ENCODE measurements at regions not wholly inside any gene's neighbourhood (a gene's known extent, or its start where the extent isn't known, plus 50 kb on each side); places are given as distances from the start of the nearest gene placed in this dataset.

DNA sequence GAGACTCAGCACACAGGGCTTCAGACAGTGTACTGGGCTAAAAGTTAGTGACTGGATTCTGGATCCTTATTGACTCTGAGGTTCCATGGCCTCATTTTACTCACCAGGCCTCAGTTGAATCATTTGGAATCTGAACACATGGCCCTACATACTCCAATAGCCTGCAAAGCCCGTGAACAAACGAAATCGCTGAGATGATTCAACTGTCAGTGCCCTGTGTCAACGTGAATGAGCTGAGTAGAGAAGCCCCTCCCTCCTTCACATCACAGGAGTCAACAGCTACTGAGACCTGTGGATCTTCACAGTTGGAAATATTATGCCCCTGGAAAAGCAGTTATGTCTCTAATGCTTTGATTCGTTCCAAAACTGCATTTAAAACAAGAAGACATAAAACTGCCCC, 429.3 kb downstream of the GADD45G start:
- H3K27ac ChIP-seq (ENCODE audit: low read depth, low read length), result no peak overlapping the region
- 81 to 86% (median 83%) methylated on average over 5 of the region's 5 CpGs for WGBS, 3 donors

DNA sequence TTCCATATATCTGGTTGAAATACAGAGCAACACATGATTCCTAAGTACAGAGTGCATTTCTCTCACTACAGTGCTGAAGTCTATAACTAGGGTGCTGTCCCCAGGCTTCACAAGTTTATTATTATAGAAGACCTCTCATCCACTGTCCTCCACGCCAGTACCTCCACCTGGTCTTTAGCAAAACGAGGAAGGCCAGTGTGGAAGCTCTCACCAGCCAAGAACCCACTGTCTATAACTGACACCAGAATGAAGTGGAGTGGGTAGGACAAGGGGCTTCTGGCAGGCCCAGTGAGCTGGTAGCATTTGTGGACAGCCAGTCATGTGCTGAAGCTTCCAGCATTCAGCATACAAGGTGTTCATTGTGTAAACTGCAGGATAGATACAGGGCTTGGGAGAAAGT, 430.7 kb downstream of the GADD45G start:
- 80 to 92% (median 81%) methylated on average over 2 of the region's 2 CpGs for WGBS, 3 donors
- no peak overlapping the region for H3K27ac ChIP-seq (ENCODE audit: low read depth, low read length)

DNA sequence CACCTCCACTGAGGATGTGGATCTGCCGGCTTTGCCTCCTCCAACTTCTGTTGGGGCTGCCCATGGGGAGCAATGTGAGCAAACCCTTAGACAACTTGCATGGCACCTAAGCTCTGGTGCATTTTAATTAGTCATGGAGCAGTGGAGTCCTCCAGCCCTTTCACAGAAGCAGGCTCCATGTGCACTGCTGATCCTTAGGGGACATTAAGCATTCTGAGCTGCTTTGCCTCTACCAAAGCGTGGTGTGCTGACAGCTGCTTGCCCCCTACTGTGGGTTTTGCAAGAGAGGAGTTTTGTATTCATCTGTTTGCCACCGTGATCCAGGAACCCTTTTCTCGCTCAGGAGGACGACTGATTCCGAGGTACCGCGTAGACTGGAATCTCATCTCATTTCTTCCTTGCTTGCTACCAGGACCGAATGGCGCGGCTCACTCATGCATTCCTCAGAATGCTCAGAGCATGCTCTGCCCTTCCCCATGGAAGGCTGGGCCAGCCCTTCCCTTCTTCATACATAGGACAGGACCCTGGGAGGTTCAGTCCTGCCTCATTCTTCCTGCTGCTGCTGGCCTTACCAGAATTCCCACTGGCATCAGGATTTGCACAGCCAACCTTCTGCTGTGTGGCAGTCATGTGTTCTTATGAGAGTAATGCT, 432.5 kb downstream of the GADD45G start:
- H3K27ac ChIP-seq (ENCODE audit: low read depth, low read length), result no peak overlapping the region
- 91 to 93% (median 92%) methylated on average over 11 of the region's 11 CpGs for WGBS, 3 donors

DNA sequence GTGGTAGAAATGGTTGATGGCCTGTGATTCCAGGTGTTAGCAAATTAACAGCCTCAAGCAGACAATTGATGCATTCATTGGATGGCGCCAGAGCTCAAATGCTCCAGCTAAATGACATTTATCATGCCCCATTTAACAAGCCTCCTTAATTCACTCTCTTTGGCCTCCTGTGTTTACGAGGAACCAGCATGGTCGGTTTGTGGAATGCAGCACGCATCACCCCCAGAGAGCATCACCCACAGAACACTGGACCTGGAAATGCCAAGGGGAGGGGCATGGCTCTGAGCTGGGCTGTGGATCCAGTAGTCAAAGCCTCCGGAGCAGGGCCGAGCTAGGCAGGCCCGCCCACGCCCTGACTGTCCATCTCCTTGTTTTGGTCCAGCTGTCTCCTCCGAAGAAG, 434.0 kb downstream of the GADD45G start:
- no peak overlapping the region for H3K27ac ChIP-seq (ENCODE audit: low read depth, low read length)
- 77 to 89% (median 82%) methylated on average over 9 of the region's 9 CpGs for WGBS, 3 donors

DNA sequence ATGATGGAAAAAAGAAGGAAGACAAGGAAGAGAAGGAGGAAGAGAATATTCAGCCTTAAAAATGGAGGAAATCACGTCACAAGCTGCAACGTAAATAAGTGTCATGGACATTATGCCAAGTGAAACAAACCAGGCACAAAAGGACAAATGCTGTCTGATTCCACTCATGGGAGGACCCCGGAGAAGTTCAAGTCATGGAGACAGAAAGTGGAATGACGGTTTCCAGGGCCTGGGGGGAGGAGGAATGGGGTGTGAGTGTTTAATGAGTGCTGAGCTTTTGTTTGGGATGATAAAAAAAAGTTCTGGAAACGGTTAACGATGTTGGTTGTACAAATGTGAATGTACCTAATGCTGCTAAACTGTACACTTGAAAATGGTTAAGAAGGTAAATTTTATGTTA, 439.5 kb downstream of the GADD45G start:
- WGBS, 3 donors, result 60 to 73% (median 64%) methylated on average over 6 of the region's 6 CpGs
- no peak overlapping the region for H3K27ac ChIP-seq (ENCODE audit: low read depth, low read length)

DNA sequence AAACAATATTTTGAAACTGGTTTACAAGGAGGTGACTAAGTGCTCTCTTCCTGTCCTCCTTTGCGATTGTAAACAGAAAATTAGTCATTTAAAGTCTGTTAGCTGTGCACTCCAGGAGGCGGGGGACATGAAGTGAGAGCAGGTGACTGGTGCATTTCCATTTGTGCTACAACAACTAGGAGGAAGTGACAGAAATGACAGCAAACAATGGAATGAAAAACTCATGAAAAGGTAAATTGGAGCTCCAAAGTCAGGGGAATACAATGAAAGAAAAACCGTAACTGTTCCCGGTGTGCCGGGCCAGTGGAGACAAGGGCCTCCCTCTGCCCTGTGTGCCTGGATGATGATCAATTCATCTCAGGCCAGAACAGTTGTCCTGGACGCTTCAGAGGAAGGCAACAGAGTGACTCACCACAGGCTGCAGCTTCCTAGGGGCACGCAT, 439.9 kb downstream of the GADD45G start:
- H3K27ac ChIP-seq (ENCODE audit: low read depth, low read length), result no peak overlapping the region
- 57 to 74% (median 63%) methylated on average over 7 of the region's 7 CpGs for WGBS, 3 donors

DNA sequence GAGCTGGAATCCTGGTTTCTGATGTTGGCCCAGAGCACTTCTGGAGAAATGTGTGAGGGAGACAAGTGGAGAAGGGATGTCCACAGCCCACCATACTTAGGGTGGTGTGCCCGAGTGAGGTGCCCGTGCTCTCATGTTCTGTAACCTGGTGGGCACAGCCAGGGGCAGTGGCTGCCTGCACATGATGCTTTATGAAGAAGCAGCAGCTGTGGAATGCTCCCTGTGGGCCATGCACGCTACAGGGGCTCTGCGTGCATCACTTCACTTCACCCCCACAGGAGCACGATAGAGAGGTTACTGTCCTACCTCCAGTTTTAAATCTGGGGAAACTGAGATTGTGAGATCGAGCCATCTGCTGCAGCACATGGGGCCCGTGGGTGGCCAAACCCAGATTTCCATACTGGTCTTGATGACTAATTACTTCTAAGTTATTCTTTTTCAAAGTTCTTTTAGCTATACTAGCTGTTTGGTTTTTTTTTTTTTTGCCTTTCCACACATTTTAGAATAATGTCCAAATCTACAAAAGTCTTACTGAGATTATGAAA, 441.6 kb downstream of the GADD45G start:
- H3K27ac ChIP-seq (ENCODE audit: low read depth, low read length), result no peak overlapping the region
- WGBS, 3 donors, result 86 to 91% (median 88%) methylated on average over 7 of the region's 7 CpGs

DNA sequence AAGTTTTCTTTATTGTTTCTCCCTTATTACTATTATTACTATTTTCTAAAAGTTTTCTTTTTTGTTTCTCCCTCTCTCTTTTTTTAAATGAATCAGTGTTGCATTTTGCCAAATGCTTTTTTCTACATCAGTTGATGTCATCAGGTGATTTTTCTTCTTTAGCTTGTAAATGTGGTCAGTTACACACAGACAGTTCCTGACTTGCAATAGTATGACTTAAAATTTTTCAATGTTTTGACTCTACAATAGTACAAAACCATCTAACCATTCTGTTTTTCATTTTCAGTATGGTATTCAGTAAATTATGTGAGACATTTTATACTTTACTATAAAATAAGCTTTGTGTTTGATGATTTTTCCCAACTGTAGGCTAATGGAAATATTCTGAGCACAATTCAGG, 443.0 kb downstream of the GADD45G start:
- H3K27ac ChIP-seq (ENCODE audit: low read depth, low read length), result no peak overlapping the region

DNA sequence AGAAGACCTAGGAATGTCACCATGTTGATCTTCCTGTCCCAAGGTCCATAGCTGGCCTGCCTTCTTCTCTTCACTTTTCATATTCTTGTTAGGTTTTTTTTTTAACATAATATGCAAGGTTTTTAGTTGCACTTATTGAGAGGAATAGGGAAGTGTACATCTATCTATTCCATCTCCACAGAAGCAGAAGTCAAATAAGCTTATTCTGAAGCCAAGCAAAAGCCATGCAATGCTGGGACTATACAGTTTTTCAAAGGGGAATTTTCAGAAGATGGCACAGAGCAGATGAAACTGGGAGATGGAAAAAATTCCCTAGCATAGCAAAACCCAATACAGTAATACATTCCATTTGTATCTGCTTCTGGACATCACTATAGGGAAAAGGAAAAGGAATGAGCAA, 447.6 kb downstream of the GADD45G start:
- H3K27ac ChIP-seq (ENCODE audit: low read depth, low read length), result no peak overlapping the region

DNA sequence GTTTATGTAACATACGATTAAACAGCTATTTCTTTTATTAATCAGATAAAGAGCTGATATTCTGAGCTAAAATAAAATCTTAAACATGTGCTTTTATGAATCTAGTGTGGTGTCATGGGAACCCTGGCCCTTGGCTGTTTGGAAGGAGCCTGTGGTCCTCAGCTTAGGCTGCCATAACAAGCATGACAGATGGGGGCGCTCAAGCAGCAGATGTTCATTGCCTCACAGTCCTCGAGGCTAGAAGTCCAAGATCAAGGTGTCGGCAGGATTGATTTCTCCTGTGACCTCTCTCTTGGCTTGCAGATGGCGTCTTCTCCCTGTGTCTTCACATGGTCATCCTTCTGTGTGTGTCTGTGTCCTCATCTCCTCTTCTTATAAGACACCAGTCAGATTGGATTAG, 448.2 kb downstream of the GADD45G start:
- whole genome bisulfite sequencing, 3 donors, result 58 to 75% (median 74%) methylated on average over 5 of the region's 5 CpGs
- H3K27ac ChIP-seq (ENCODE audit: low read depth, low read length), result no peak overlapping the region

DNA sequence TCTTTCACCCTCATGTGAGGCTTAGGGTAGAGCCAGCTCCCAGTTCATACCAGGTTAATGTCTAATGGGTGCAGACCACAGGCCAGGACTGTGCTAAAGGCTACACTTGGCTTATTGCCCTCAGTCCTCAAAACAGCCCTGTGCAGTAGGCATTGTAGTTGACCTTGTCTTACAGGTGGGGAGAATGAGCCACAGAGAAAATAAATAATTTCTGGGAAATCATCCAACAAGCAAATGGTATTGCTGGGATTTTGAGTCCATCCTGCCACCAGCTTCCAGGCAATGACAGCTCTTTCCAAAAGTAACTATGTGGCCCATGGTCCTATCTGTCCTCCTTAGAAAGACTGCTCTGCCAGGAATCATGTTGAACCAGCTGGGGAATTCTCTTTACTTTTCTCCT, 450.0 kb downstream of the GADD45G start:
- H3K27ac ChIP-seq (ENCODE audit: low read depth, low read length), result no peak overlapping the region

DNA sequence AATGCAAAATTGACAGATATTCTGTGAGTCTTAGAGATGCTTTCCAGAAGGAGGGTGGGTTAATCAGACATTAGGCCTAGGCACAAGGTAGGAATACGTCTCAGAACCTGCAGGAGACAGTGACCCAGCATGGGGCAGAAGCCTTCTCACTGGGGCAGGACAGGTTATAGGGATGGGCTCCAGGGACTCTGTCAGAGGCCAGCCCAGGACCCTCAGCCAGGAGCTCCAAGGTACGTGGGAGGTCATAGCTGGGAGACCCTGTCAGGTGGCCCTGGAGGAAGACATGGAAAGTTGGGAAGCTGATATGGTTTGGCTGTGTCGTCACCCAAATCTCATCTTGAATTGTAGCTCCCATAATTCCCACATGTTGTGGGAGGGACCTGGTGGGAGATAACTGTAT, 450.4 kb downstream of the GADD45G start:
- H3K27ac ChIP-seq (ENCODE audit: low read depth, low read length), result no peak overlapping the region
- WGBS, 3 donors, result 80 to 94% (median 90%) methylated on average over 3 of the region's 3 CpGs

DNA sequence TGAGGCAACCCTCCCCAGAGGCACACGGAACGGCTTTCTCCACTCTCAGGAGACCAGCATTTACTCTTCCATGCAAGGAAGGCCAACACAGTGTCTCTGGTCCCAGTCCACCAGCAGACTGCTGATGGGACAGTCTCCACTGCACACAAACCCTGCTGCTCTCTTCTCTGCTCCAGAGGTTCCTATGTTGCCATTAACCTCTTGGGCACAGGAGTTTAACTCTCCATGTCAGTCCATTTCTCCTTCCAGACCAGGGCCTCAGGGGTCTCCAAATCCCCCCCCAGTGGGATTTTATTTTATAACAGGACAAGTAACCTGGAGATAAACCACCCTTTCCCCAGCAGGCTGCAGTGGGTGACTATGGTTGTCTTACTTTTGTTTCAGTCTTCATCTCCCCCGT, 452.5 kb downstream of the GADD45G start:
- WGBS, 3 donors, result 90 to 100% (median 95%) methylated on average over 3 of the region's 3 CpGs
- no peak overlapping the region for H3K27ac ChIP-seq (ENCODE audit: low read depth, low read length)

DNA sequence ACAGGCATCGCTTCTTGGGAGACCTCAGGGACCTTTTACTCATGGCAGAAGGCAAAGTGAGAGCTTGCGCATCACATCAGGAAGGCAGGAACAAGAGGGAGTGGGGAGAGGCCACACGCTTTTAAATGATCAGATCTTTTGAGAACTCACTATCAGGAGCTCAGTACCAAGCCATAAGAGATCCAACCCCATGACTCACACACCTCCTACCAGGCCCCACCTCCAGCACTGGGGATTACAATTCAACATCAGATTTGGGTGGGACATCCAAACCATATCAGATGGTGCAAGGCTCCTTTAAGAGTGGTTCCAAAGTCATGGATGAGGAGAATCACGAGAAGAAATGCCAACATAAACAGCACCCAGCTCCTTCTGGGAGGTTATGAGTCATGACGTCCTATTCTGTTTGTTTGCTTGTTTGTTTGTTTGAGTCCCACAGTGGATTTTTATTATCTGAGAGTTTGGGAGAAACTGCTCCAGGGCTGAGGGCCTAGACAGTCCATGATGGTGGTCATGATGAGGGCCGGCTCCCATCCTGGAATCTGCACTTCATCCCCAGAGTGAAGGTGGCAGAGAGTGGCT, 453.5 kb downstream of the GADD45G start:
- H3K27ac ChIP-seq (ENCODE audit: low read depth, low read length), result no peak overlapping the region
- WGBS, 3 donors, result 82 to 90% (median 87%) methylated on average over 6 of the region's 6 CpGs

DNA sequence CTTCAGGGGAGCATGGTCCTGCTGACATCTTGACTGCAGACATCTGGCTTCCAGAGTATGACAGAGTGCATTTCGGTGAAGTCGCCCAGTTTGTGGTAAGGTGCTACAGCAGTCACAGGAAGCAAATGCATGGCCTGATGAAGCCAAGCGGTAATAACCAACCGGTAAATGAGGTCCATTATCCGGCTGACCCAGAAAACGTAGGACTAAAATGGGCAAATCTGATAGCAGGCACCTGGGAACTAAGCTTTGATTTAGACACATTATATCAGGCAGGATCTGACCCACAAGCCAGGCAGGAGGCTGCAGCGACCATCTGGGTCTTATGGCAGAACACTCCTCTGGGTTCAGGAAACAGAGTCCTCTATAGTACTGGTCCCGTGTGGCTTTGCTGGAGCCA, 454.6 kb downstream of the GADD45G start:
- H3K27ac ChIP-seq (ENCODE audit: low read depth, low read length), result no peak overlapping the region
- 91 to 92% (median 91%) methylated on average over 8 of the region's 8 CpGs for WGBS, 3 donors

DNA sequence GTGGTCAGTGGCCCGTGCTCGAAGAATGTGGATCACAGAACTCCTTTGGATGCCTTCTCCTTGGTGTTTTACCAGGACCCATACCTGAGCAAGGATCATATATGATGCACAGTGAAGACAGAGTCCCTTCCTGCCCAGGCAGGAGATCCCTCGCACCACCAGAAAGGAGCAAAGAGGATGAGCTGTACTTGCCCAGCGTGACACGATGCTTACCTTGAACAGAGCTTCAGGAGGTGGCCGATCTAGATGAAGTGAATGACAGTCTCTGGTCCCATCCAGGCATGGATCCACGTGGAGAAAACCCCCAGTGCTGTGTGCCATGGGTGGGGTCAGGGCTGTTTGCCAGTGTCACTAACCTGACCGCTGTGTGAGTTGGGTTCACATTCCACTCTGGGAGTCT, 455.4 kb downstream of the GADD45G start:
- no peak overlapping the region for H3K27ac ChIP-seq (ENCODE audit: low read depth, low read length)
- WGBS, 3 donors, result 81 to 84% (median 84%) methylated on average over 8 of the region's 8 CpGs

DNA sequence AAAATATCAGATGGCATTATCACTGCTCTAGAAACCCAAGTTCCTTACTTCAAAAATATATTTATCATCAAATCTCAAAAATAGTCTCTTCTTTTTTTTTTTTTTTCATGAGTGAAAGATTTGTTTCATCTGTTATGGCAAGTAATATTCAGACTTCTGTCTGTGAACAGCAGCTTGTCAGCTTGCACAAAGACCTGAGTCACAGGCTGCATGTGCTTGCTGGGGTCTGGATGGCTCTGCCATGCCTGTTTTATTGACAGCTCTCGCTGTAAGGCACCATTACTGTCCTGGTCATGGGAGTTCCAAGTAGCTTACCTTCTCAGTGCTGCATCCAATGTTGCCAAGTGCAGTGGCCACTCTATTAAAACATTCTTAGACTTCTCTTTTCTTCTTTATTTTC, 456.4 kb downstream of the GADD45G start:
- WGBS, 3 donors, result 95 to 100% (median 97%) methylated on average over 1 of the region's 1 CpG
- H3K27ac ChIP-seq (ENCODE audit: low read depth, low read length), result no peak overlapping the region

DNA sequence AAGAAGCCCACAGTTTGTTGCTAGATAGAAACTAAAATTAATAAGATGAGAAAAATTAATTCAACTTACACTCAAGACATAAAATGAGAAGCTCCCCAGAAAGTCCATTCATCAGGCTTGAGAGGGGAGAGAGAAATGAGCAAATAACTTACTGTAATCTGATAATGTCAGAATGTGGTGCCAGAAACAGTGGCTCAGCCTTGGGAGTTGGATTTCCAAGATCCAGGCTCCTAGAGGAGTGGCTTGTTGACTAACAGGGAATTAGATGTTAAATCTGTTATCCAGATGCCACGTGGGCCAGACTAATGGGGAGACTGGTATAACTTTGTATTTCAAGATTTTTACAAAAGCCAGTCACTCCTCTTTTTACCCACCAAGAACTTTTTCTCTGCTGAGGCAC, 458.2 kb downstream of the GADD45G start:
- WGBS, 3 donors, result 33 to 61% (median 44%) methylated on average over 1 of the region's 1 CpG
- H3K27ac ChIP-seq (ENCODE audit: low read depth, low read length), result no peak overlapping the region

DNA sequence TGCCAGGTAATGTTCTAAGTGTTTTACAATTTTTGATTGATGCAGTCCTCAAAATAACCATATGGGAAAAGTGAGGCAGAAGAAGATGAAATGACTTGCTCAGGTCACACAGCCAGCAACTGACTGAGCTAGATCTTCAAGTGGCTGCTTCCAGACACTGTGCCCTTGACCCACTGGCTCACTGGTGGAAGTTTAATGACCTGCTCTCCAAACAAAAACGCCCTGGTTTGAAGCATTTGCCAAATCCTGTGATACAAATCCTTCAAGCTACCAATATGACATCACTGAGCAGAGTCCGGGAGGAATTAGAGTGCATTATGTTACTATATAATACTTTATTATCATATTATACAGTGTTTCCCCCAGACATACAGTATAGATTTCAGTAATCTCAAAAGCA, 459.4 kb downstream of the GADD45G start:
- H3K27ac ChIP-seq (ENCODE audit: low read depth, low read length), result no peak overlapping the region
- WGBS, 3 donors, result 58 to 66% (median 65%) methylated on average over 2 of the region's 2 CpGs

DNA sequence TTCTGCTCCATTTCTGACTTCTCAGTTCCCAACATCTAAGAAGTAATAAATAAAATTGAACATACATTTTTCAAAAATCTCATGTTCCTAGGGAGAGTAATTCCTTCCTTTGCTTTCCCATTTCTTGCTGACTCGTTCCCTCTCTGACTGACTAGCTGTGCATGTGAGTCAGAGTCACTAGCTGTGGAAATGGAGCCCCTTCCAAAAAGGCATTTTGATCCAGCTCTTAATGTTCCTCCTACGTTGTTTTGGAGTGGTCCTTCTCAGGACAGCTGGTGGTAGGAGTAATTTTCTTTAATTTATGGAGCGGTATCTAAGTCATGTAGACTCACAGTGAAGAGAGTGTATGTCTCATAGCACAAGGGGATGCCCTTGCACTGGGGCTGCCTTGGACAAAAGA, 460.2 kb downstream of the GADD45G start:
- 73 to 81% (median 79%) methylated on average over 3 of the region's 3 CpGs for WGBS, 3 donors

More for the DNA sequence above, 460.2 kb downstream of the GADD45G start:
- no peak overlapping the region for H3K27ac ChIP-seq (ENCODE audit: low read depth, low read length)
